ENCODE measurements at regions not wholly inside any gene's neighbourhood (a gene's known extent, or its start where the extent isn't known, plus 50 kb on each side); places are given as distances from the start of the nearest gene placed in this dataset.
A peak's percentile ranks its signal among the peaks of the same experiment; 100 is the strongest.

GRCh38 chr2:205937211-205937610 lies 148.8 kb downstream of the INO80D start:
- in situ Hi-C loops (cut with MboI; ENCODE audit: low pct_unique_long_range_greater_than_20kb, low sequenced_read_pairs): no loop called here
- DNase-seq: no peak

- in situ Hi-C loops (cut with MboI; ENCODE audit: low pct_unique_long_range_greater_than_20kb, low sequenced_read_pairs): no loop called here
- no peak for DNase-seq
Observed at GRCh38 chr2:205936446-205936845, 149.5 kb downstream of the INO80D start.

- DNase-seq: no peak
Observed at GRCh38 chr2:205934443-205934842, 151.5 kb downstream of the INO80D start.

GRCh38 chr2:205932861-205933260 lies 153.1 kb downstream of the INO80D start:
- DNase-seq: no peak
- in situ Hi-C loops (cut with MboI; ENCODE audit: low pct_unique_long_range_greater_than_20kb, low sequenced_read_pairs): no loop called here

More at GRCh38 chr2:205934443-205934842, 151.5 kb downstream of the INO80D start:
- in situ Hi-C loops (cut with MboI; ENCODE audit: low pct_unique_long_range_greater_than_20kb, low sequenced_read_pairs): no loop called here

- no peak for DNase-seq
- in situ Hi-C loops (cut with MboI; ENCODE audit: low pct_unique_long_range_greater_than_20kb, low sequenced_read_pairs): no loop called here
Observed at GRCh38 chr2:205931388-205931787, 154.6 kb downstream of the INO80D start.

- DNase-seq: no peak
- in situ Hi-C loops (cut with MboI; ENCODE audit: low pct_unique_long_range_greater_than_20kb, low sequenced_read_pairs): no loop called here
Observed at GRCh38 chr2:205930209-205930608, 155.8 kb downstream of the INO80D start.

GRCh38 chr2:205929246-205929942 lies 156.6 kb downstream of the INO80D start:
- no peak for DNase-seq
- in situ Hi-C loops (cut with MboI; ENCODE audit: low pct_unique_long_range_greater_than_20kb, low sequenced_read_pairs): no loop called here

GRCh38 chr2:205925373-205926337 lies 160.3 kb downstream of the INO80D start:
- peak; percentile 67 for DNase-seq
- in situ Hi-C loops (cut with MboI; ENCODE audit: low pct_unique_long_range_greater_than_20kb, low sequenced_read_pairs): no loop called here

- in situ Hi-C loops (cut with MboI; ENCODE audit: low pct_unique_long_range_greater_than_20kb, low sequenced_read_pairs): no loop called here
- no peak for DNase-seq
Observed at GRCh38 chr2:205924676-205925075, 161.3 kb downstream of the INO80D start.

- in situ Hi-C loops (cut with MboI; ENCODE audit: low pct_unique_long_range_greater_than_20kb, low sequenced_read_pairs): no loop called here
- DNase-seq: no peak
Observed at GRCh38 chr2:205915130-205915524, 170.8 kb downstream of the INO80D start.

- in situ Hi-C loops (cut with MboI; ENCODE audit: low pct_unique_long_range_greater_than_20kb, low sequenced_read_pairs): no loop called here
- no peak for DNase-seq
Observed at GRCh38 chr2:205914213-205915129, 171.5 kb downstream of the INO80D start.

GRCh38 chr2:205913668-205914067 lies 172.3 kb downstream of the INO80D start:
- in situ Hi-C loops (cut with MboI; ENCODE audit: low pct_unique_long_range_greater_than_20kb, low sequenced_read_pairs): no loop called here

GRCh38 chr2:205911306-205911705 lies 174.7 kb downstream of the INO80D start:
- in situ Hi-C loops (cut with MboI; ENCODE audit: low pct_unique_long_range_greater_than_20kb, low sequenced_read_pairs): no loop called here
- no peak for DNase-seq

More at GRCh38 chr2:205913668-205914067, 172.3 kb downstream of the INO80D start:
- DNase-seq: no peak

- in situ Hi-C loops (cut with MboI; ENCODE audit: low pct_unique_long_range_greater_than_20kb, low sequenced_read_pairs): no loop called here
Observed at GRCh38 chr2:205909184-205909572, 176.8 kb downstream of the INO80D start.

GRCh38 chr2:205908212-205909183 lies 177.5 kb downstream of the INO80D start:
- DNase-seq: no peak
- in situ Hi-C loops (cut with MboI; ENCODE audit: low pct_unique_long_range_greater_than_20kb, low sequenced_read_pairs): no loop called here

More at GRCh38 chr2:205909184-205909572, 176.8 kb downstream of the INO80D start:
- no peak for DNase-seq

GRCh38 chr2:205906419-205906818 lies 179.6 kb downstream of the INO80D start:
- in situ Hi-C loops (cut with MboI; ENCODE audit: low pct_unique_long_range_greater_than_20kb, low sequenced_read_pairs): no loop called here
- DNase-seq: no peak

- DNase-seq: no peak
- in situ Hi-C loops (cut with MboI; ENCODE audit: low pct_unique_long_range_greater_than_20kb, low sequenced_read_pairs): no loop called here
Observed at GRCh38 chr2:205905576-205905975, 180.4 kb downstream of the INO80D start.

GRCh38 chr2:205904873-205905272 lies 181.1 kb downstream of the INO80D start:
- DNase-seq: no peak
- in situ Hi-C loops (cut with MboI; ENCODE audit: low pct_unique_long_range_greater_than_20kb, low sequenced_read_pairs): no loop called here

Data from KBM-7 (cell line).